KMS-11 (cell line): ENCODE measurements at regions not wholly inside any gene's neighbourhood (a gene's known extent, or its start where the extent isn't known, plus 50 kb on each side); places are given as distances from the start of the nearest gene placed in this dataset.

Experiments used
- H2AFZ ChIP-seq: fragments of 200-600 bp; sonication (generic); 2 replicates; pipeline ENCODE4 v1.6.1; 2016; ENCODE audit warnings: antibody characterized with exemption, mixed run types, low read depth
- H3K27ac ChIP-seq: fragments of 200-600 bp; sonication (generic); 2 replicates; pipeline ENCODE4 v1.6.1; 2016; ENCODE audit warnings: mild to moderate bottlenecking, mixed run types
- H3K27me3 ChIP-seq: fragments of 200-600 bp; sonication (generic); 2 replicates; pipeline ENCODE4 v1.6.1; 2017; ENCODE audit warnings: mild to moderate bottlenecking, low read depth, mixed run types, moderate library complexity; ENCODE audit not compliant: insufficient read depth
- H3K36me3 ChIP-seq: fragments of 200-600 bp; sonication (generic); 2 replicates; pipeline ENCODE4 v1.6.1; 2017; ENCODE audit warnings: mild to moderate bottlenecking, mixed run types; ENCODE audit not compliant: insufficient read depth
- H3K4me1 ChIP-seq: fragments of 200-600 bp; sonication (generic); 2 replicates; pipeline ENCODE4 v1.6.1; 2016; ENCODE audit warnings: mild to moderate bottlenecking, low read depth, mixed run types; ENCODE audit not compliant: poor library complexity, severe bottlenecking
- H3K4me2 ChIP-seq: fragments of 200-600 bp; sonication (generic); 2 replicates; pipeline ENCODE4 v1.7.0; 2016; ENCODE audit warnings: mild to moderate bottlenecking, mixed run types
- H3K4me3 ChIP-seq: fragments of 200-600 bp; sonication (generic); IDR thresholded peaks from 2 replicates; pipeline ENCODE4 v1.6.1; 2017; ENCODE audit warnings: low read depth, low read length, mixed read lengths; ENCODE audit not compliant: insufficient read depth
- H3K79me2 ChIP-seq: fragments of 200-600 bp; sonication (generic); 2 replicates; pipeline ENCODE4 v1.6.1; 2016; ENCODE audit warnings: low read depth, mixed run types; ENCODE audit not compliant: insufficient read depth
- H3K9ac ChIP-seq: fragments of 200-600 bp; sonication (generic); 2 replicates; pipeline ENCODE4 v1.6.1; 2016; ENCODE audit warnings: mild to moderate bottlenecking, mixed run types
- H4K20me1 ChIP-seq: fragments of 200-600 bp; sonication (generic); 2 replicates; pipeline ENCODE4 v1.6.1; 2016; ENCODE audit warnings: mild to moderate bottlenecking, mixed run types; ENCODE audit not compliant: insufficient read depth
- TF ChIP-seq, protein P1 (sequence below): fragments of 200-600 bp; sonication (generic); conservative IDR thresholded peaks from 2 replicates; pipeline ENCODE4 v1.6.1; 2017; ENCODE audit warnings: low read depth, mild to moderate bottlenecking, antibody characterized with exemption, low read length, moderate library complexity, mixed read lengths

DNA sequence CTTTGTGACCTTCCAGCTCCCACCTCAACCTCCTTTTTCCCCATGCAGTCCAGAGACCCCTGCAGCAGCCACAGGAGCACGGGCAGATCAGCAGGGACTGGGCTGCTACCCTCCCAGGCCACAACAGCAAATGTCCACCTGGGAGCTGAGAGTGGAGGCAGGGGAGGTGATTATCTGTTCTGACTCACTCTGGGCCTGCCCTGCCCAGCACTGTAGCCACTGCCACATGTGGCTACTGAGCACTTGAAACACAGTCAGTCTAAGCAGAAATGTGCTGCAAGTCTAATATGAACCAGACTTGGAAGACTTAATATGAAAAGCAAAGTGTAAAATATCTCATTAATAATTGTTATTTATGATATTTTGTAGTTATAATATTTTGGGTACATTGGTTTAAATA, 148.9 kb upstream of the VANGL1 start:
- H3K36me3 ChIP-seq = no peaks in the 10 kb centered on the region
- no peaks in the 10 kb centered on the region for H4K20me1 ChIP-seq
- H3K9ac ChIP-seq = no peak overlapping the region
- H2AFZ ChIP-seq = no peak overlapping the region
- no peak overlapping the region for H3K27ac ChIP-seq
- TF ChIP-seq, protein P1, sequence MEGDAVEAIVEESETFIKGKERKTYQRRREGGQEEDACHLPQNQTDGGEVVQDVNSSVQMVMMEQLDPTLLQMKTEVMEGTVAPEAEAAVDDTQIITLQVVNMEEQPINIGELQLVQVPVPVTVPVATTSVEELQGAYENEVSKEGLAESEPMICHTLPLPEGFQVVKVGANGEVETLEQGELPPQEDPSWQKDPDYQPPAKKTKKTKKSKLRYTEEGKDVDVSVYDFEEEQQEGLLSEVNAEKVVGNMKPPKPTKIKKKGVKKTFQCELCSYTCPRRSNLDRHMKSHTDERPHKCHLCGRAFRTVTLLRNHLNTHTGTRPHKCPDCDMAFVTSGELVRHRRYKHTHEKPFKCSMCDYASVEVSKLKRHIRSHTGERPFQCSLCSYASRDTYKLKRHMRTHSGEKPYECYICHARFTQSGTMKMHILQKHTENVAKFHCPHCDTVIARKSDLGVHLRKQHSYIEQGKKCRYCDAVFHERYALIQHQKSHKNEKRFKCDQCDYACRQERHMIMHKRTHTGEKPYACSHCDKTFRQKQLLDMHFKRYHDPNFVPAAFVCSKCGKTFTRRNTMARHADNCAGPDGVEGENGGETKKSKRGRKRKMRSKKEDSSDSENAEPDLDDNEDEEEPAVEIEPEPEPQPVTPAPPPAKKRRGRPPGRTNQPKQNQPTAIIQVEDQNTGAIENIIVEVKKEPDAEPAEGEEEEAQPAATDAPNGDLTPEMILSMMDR = no peak
- H3K27me3 ChIP-seq = no peaks in the 10 kb centered on the region
- H3K4me3 ChIP-seq = no peak overlapping the region
- H3K4me1 ChIP-seq = no peaks in the 10 kb centered on the region
- H3K4me2 ChIP-seq = no peak overlapping the region
- H3K79me2 ChIP-seq = no peaks in the 10 kb centered on the region

DNA sequence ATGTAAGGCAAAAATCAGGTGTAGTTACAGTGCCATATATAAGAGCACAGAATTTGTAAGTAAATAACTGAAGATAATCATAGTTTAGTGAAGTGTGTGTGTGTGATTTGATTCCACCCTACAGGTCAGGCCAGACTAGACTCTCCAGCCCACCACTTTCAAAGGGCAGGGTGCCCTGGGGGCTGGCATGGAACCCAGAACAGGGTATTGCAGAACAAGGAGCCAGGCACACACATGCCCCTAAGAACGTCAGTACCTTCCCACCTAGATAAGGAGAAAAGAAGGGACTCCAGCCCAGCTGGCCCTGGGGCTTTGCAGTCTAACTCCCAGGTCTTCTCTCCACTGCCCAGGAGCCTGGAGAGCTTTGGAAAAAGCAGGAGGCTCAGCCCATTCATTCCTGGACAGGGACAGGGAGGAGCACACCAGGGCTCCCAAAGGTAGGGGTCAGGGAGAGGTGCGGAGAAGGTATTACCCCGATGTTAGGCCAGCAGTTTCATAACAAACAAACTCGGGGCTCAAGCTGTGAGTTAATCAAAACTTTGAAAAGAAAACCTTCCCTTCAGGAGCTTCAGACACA, 149.7 kb upstream of the VANGL1 start:
- Histone ChIP-seq H3K27ac (no peak overlapping the region), H3K27me3 (no peaks in the 10 kb centered on the region), H3K4me1 (no peaks in the 10 kb centered on the region), H4K20me1 (no peaks in the 10 kb centered on the region), H3K79me2 (no peaks in the 10 kb centered on the region), H3K4me2 (no peak overlapping the region), H3K36me3 (no peaks in the 10 kb centered on the region), H2AFZ (no peak overlapping the region), H3K9ac (no peak overlapping the region), H3K4me3 (no peak overlapping the region)
- TF ChIP-seq, protein P1 = no peak

DNA sequence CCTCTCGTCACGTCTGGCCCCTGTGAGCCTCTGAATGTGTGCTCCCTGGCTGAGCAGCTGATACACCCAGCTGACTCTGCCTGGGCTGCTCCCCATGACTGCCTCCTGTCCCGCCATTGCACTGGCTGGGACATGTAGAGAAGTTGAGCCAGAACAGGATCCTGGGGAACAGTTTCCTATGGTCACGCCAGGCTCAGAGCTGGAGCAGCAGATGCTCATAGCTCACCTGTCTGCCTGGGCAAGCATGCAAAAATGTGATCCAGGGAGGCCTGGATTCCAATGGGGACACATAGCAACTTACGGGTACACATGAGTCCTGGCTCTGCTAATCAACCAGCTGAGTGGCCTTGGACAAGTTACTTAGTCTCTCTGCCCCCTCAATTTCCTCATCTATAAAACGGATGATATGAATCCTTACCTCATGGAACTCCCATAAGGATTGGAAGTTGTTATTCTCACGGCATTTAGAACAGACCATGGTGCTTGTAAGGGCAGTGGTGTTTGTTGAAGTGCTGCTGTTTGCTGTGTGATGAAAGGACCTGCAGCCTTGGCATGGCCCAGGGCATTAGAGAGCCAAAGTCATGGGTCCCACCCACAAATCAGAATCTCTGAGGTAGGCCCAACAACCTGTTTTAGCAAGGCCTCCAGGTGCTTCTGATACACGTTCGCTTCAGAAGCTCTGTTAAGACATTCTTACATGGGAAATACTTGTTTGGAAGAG, 150.3 kb upstream of the VANGL1 start:
- Histone ChIP-seq H3K4me2 (no peak overlapping the region), H3K27ac (no peak overlapping the region), H3K9ac (no peak overlapping the region), H3K36me3 (no peaks in the 10 kb centered on the region), H3K4me3 (no peak overlapping the region), H3K79me2 (no peaks in the 10 kb centered on the region), H3K27me3 (no peaks in the 10 kb centered on the region), H2AFZ (no peak overlapping the region), H4K20me1 (no peaks in the 10 kb centered on the region), H3K4me1 (no peaks in the 10 kb centered on the region)
- TF ChIP-seq, protein P1 = no peak

- Histone ChIP-seq H3K4me3 (no peak overlapping the region), H3K4me1 (no peaks in the 10 kb centered on the region), H3K27me3 (no peaks in the 10 kb centered on the region), H3K36me3 (no peaks in the 10 kb centered on the region), H2AFZ (no peak overlapping the region), H3K27ac (no peak overlapping the region), H3K79me2 (no peaks in the 10 kb centered on the region), H4K20me1 (no peaks in the 10 kb centered on the region), H3K4me2 (no peak overlapping the region), H3K9ac (no peak overlapping the region)
- TF ChIP-seq, protein P1 = no peak
Observed at GRCh38 chr1:115479055-115479482, 141.0 kb upstream of the NGF start.
